ENCODE measurements at regions not wholly inside any gene's neighbourhood (a gene's known extent, or its start where the extent isn't known, plus 50 kb on each side); places are given as distances from the start of the nearest gene placed in this dataset.

DNA sequence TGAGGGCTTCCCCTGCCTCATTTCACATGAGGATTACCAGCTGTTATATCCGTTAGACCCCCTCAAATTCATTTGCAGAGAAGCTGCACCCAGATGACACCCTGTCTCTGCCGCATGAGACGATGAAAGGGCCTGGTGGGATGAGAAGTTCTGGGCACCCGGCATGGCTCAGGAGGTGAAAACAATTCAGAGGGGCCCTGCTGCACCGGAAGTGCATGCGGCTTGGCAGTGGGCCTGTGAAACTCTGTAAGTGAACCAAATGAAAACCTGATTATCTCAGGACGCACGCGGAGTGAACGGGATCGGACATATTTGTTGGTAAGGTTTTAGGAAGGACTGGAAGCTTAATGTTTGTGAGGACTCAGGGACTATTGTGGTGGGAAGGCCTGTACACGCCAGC is 511.2 kb downstream of the TCERG1L start:
- H3K4me3 ChIP-seq (ENCODE audit: low read depth, low read length) = no peak overlapping the region
- POLR2A ChIA-PET = no interaction called here
- no peak for DNase-seq (ENCODE audit: low read depth, low spot score)
- TF ChIP-seq, protein P1, sequence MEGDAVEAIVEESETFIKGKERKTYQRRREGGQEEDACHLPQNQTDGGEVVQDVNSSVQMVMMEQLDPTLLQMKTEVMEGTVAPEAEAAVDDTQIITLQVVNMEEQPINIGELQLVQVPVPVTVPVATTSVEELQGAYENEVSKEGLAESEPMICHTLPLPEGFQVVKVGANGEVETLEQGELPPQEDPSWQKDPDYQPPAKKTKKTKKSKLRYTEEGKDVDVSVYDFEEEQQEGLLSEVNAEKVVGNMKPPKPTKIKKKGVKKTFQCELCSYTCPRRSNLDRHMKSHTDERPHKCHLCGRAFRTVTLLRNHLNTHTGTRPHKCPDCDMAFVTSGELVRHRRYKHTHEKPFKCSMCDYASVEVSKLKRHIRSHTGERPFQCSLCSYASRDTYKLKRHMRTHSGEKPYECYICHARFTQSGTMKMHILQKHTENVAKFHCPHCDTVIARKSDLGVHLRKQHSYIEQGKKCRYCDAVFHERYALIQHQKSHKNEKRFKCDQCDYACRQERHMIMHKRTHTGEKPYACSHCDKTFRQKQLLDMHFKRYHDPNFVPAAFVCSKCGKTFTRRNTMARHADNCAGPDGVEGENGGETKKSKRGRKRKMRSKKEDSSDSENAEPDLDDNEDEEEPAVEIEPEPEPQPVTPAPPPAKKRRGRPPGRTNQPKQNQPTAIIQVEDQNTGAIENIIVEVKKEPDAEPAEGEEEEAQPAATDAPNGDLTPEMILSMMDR (IDR thresholded peaks at IDR 0.05; ENCODE audit: insufficient read depth, low read length, missing control alignments) = no peak
- CTCF ChIA-PET = no interaction called here

DNA sequence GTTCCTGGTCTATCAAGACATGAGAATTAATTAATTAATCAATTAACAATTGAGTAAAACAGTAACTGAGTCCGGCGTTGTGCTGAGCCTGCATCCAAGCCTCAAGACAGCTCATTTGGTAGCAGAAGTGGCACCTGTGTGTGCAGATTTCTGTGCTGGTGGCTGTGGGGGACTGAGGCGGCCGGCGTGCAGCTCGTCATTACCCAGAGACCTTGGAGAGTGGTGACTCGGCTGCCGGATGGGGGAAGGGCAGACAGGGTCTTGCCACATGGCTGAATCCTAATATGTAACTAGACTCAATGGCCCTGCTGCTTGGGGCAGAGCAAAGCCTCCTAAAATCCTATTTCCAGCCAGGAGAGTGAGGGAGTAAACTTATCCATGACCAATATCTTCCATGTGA is 510.2 kb downstream of the TCERG1L start:
- TF ChIP-seq, protein P1 (IDR thresholded peaks at IDR 0.05; ENCODE audit: insufficient read depth, low read length, missing control alignments) = no peak
- CTCF ChIA-PET = no interaction called here
- DNase-seq (ENCODE audit: low read depth, low spot score) = no peak
- POLR2A ChIA-PET = no interaction called here
- H3K4me3 ChIP-seq (ENCODE audit: low read depth, low read length) = no peak overlapping the region

DNA sequence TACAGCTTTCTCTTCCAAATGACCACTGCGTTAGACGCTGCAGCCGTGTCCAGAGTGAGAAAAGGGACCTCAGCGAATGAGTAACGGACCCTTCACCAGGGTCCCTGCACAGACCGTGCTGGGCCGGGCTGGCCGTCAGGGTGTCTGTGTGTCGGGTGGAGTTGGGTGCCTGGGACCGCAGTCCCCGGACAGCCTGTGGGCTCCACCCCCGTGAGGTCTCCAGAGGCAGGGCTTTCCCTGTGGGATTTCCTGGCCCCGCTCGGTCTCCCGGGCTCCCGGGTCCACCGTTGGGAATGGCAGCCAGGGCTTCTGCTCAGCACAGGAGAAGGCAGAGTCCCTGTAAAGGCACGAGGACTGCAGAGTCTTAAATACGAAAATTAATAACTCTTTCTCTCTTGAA is 509.7 kb downstream of the TCERG1L start:
- ChIA-PET CTCF (no interaction called here), POLR2A (no interaction called here)
- TF ChIP-seq, protein P1 (IDR thresholded peaks at IDR 0.05; ENCODE audit: insufficient read depth, low read length, missing control alignments) = no peak
- H3K4me3 ChIP-seq (ENCODE audit: low read depth, low read length) = no peak overlapping the region
- no peak for DNase-seq (ENCODE audit: low read depth, low spot score)

DNA sequence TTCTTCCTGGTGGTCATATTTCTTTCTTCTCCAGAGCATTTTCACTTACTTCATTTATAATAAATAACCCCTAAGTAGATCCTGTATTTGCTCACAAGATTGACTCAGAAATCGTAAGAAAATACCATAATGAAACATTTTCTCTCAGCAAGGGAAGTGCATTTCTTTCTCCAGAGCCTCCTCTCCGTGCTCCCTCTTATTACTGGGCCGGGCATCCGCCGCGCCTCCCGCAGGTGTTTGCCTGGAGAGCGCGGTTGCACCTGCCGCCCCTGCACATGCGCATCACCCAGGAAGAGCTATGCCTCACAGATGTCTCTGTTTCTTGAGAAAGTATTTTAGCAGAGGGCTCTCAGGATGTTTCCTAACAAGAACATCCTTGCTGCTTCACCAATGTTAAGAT is 509.2 kb downstream of the TCERG1L start:
- no peak for DNase-seq (ENCODE audit: low read depth, low spot score)
- ChIA-PET CTCF (no interaction called here), POLR2A (no interaction called here)
- TF ChIP-seq, protein P1 (IDR thresholded peaks at IDR 0.05; ENCODE audit: insufficient read depth, low read length, missing control alignments) = no peak
- no peak overlapping the region for H3K4me3 ChIP-seq (ENCODE audit: low read depth, low read length)

DNA sequence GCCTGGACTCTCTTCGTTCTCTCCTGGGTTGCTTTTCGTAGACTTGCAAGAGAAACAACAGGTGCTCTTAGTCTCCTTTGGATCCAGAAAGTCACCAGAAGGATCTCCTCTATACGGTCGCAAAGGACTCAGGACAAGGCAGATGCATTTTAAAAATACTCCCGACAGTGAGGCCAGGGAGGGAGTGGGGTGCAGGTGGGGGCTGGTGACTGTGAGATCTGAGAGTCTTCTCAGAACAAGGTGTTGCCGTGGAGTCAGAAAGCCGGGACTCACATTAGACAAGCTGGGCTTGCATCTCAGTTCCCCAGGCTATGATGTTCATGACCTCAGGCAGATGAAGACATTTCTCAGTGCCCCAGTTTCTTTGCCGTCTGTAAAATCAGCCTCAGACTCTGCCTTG is 507.2 kb downstream of the TCERG1L start:
- TF ChIP-seq, protein P1 (IDR thresholded peaks at IDR 0.05; ENCODE audit: insufficient read depth, low read length, missing control alignments) = no peak
- ChIA-PET CTCF (no interaction called here), POLR2A (no interaction called here)
- DNase-seq (ENCODE audit: low read depth, low spot score) = no peak
- no peak overlapping the region for H3K4me3 ChIP-seq (ENCODE audit: low read depth, low read length)

DNA sequence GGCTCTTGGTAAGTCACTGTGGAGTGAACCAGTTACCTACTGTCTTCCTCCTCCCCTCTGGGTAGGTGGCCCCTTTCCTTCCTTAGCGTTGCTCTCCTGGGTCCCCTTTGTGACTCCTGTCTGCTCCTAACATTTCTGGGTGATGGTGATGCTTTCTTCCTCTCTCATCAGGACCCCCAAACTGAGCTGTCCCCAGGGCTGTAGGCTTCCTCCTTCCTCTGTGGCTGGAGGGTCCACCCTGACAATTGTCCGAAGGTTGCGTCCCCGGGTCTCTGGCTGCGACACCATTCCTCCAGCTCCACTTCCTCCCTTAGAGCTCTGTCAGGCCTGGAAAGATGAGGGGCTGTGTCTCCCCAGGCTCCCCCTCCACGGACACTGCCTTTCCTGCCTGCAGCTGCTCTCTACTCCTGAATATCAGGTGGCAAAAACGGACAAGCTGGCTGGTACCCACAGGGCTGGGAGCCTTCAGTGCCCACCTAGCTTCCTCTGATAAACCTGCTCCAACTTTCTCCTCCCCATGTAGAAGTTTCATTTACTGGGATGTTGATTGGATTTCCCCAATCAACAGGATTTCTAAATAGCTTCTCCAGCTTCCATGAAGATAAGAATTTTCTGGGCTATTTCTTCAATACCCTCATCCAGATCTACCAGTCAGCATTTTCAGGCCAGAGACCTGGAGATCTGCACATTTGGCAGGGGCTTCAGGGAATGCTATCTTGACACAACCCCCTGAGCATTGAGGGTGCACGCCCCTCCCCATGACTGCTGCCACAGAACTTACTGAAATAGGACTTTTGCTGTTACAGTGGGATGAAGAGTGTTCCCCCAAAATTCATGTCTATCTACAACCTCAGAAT is 506.5 kb downstream of the TCERG1L start:
- H3K4me3 ChIP-seq (ENCODE audit: low read depth, low read length) = no peak overlapping the region
- TF ChIP-seq, protein P1 (IDR thresholded peaks at IDR 0.05; ENCODE audit: insufficient read depth, low read length, missing control alignments) = no peak
- DNase-seq (ENCODE audit: low read depth, low spot score) = no peak
- CTCF ChIA-PET = no interaction called here
- POLR2A ChIA-PET = no interaction called here
